ENCODE measurements at regions not wholly inside any gene's neighbourhood (a gene's known extent, or its start where the extent isn't known, plus 50 kb on each side); places are given as distances from the start of the nearest gene placed in this dataset.
A peak's percentile ranks its signal among the peaks of the same experiment; 100 is the strongest.

- DNase-seq (ENCODE audit: low read depth, low spot score): no peak
Observed at GRCh38 chr21:38696579-38696978, 109.2 kb upstream of the ETS2 start.

- no peak for DNase-seq (ENCODE audit: low read depth, low spot score)
Observed at GRCh38 chr21:38699048-38699447, 106.7 kb upstream of the ETS2 start.

GRCh38 chr21:38702196-38702595 is 103.5 kb upstream of the ETS2 start:
- no peak for DNase-seq (ENCODE audit: low read depth, low spot score)

- DNase-seq (ENCODE audit: low read depth, low spot score): no peak
Observed at GRCh38 chr21:38709876-38710275, 95.9 kb upstream of the ETS2 start.

- DNase-seq (ENCODE audit: low read depth, low spot score): peak; percentile 34
Observed at GRCh38 chr21:38712071-38712470, 93.7 kb upstream of the ETS2 start.

- DNase-seq (ENCODE audit: low read depth, low spot score): no peak
Observed at GRCh38 chr21:38712664-38713063, 93.1 kb upstream of the ETS2 start.

GRCh38 chr21:38714039-38714817 is 91.5 kb upstream of the ETS2 start:
- DNase-seq (ENCODE audit: low read depth, low spot score): no peak

- DNase-seq (ENCODE audit: low read depth, low spot score): no peak
Observed at GRCh38 chr21:38714999-38715398, 90.7 kb upstream of the ETS2 start.

GRCh38 chr21:38716088-38716487 is 89.6 kb upstream of the ETS2 start:
- no peak for DNase-seq (ENCODE audit: low read depth, low spot score)

GRCh38 chr21:38716942-38717341 is 88.8 kb upstream of the ETS2 start:
- DNase-seq (ENCODE audit: low read depth, low spot score): peak; percentile 23

- no peak for DNase-seq (ENCODE audit: low read depth, low spot score)
Observed at GRCh38 chr21:38718481-38718880, 87.2 kb upstream of the ETS2 start.

- no peak for DNase-seq (ENCODE audit: low read depth, low spot score)
Observed at GRCh38 chr21:38720074-38720473, 85.7 kb upstream of the ETS2 start.

- DNase-seq (ENCODE audit: low read depth, low spot score): peak; percentile 7
Observed at GRCh38 chr21:38721055-38721454, 84.7 kb upstream of the ETS2 start.

- DNase-seq (ENCODE audit: low read depth, low spot score): peak; percentile 7
Observed at GRCh38 chr21:38721958-38722357, 83.8 kb upstream of the ETS2 start.

- no peak for DNase-seq (ENCODE audit: low read depth, low spot score)
Observed at GRCh38 chr21:38725196-38726157, 80.3 kb upstream of the ETS2 start.

- DNase-seq (ENCODE audit: low read depth, low spot score): no peak
Observed at GRCh38 chr21:38726482-38726881, 79.2 kb upstream of the ETS2 start.

- no peak for DNase-seq (ENCODE audit: low read depth, low spot score)
Observed at GRCh38 chr21:38729291-38729690, 76.4 kb upstream of the ETS2 start.

GRCh38 chr21:38729754-38730379 is 75.9 kb upstream of the ETS2 start:
- peak; percentile 58 for DNase-seq (ENCODE audit: low read depth, low spot score)

GRCh38 chr21:38733972-38734546 is 71.7 kb upstream of the ETS2 start:
- DNase-seq (ENCODE audit: low read depth, low spot score): peak; percentile 87

GRCh38 chr21:38734646-38735365 is 70.9 kb upstream of the ETS2 start:
- DNase-seq (ENCODE audit: low read depth, low spot score): no peak

- no peak for DNase-seq (ENCODE audit: low read depth, low spot score)
Observed at GRCh38 chr21:38735626-38736206, 70.0 kb upstream of the ETS2 start.

Data from astrocyte of the hippocampus (primary cell).